Naive B cell (primary cell): ENCODE measurements at regions not wholly inside any gene's neighbourhood (a gene's known extent, or its start where the extent isn't known, plus 50 kb on each side); places are given as distances from the start of the nearest gene placed in this dataset.

ENCODE experiments used
- ATAC-seq, 2 donors: fragments of 150-1000 bp; cut with Tn5 transposase; 2 replicates each; pipeline ENCODE4 v1.10.0; 2021; ENCODE audit warnings: low read depth in 2 of 2, mild to moderate bottlenecking in 2 of 2, moderate library complexity in 2 of 2
- DNase-seq: peaks from one replicate; pipeline ENCODE4 v3.0.0; 2022
- H3K27ac Mint-ChIP-seq, 6 donors: one replicate each; pipeline ENCODE4 v1.8.0; 2020 to 2022; ENCODE audit warnings: mild to moderate bottlenecking in 6 of 6, mixed read lengths in 6 of 6, moderate library complexity in 5 of 6, inconsistent platforms in 2 of 6
- H3K27me3 Mint-ChIP-seq, 3 donors: one replicate each; pipeline ENCODE4 v1.8.0; 2021 to 2022; ENCODE audit warnings: mixed read lengths in 3 of 3, mild to moderate bottlenecking in 1 of 3
- H3K36me3 Mint-ChIP-seq, 2 donors: one replicate each; pipeline ENCODE4 v1.8.0; 2020 to 2022; ENCODE audit warnings: mixed read lengths in 2 of 2, inconsistent platforms in 1 of 2, mild to moderate bottlenecking in 1 of 2
- H3K4me1 Mint-ChIP-seq, 3 donors: one replicate each; pipeline ENCODE4 v1.8.0; 2020 to 2022; ENCODE audit warnings: mixed read lengths in 3 of 3, inconsistent platforms in 1 of 3, mild to moderate bottlenecking in 1 of 3, moderate library complexity in 1 of 3
- H3K4me3 Mint-ChIP-seq, 8 donors: one replicate each; pipeline ENCODE4 v1.8.0; 2020 to 2022; ENCODE audit warnings: mild to moderate bottlenecking in 8 of 8, mixed read lengths in 8 of 8, moderate library complexity in 8 of 8, inconsistent platforms in 2 of 8
- H3K9me3 Mint-ChIP-seq, 7 donors: one replicate each; pipeline ENCODE4 v1.8.0; 2020 to 2022; ENCODE audit warnings: mixed read lengths in 7 of 7, mild to moderate bottlenecking in 5 of 7, inconsistent platforms in 2 of 7, moderate library complexity in 1 of 7

- H3K36me3 Mint-ChIP-seq = no peaks in the 10 kb centered on the region
- peaks cover 9 to 23% (median 22%) of the 10 kb centered on the region in 3 donors for H3K27me3 Mint-ChIP-seq
- H3K9me3 Mint-ChIP-seq = peaks cover 0 to 4% (median 0%) of the 10 kb centered on the region in 7 donors
- DNase-seq (no peak), ATAC-seq (no peak)
- no peak overlapping the region for H3K27ac Mint-ChIP-seq
- H3K4me3 Mint-ChIP-seq = no peak overlapping the region
- H3K4me1 Mint-ChIP-seq = no peaks in the 10 kb centered on the region
These were observed 188.3 kb downstream of the MIB1 start for GRCh38 chr18:21928925-21929324.

- Mint-ChIP-seq H3K27ac (no peak overlapping the region), H3K9me3 (peaks cover 0 to 4% (median 0%) of the 10 kb centered on the region in 7 donors), H3K4me3 (no peak overlapping the region), H3K36me3 (no peaks in the 10 kb centered on the region), H3K4me1 (no peaks in the 10 kb centered on the region), H3K27me3 (peaks cover 9 to 22% (median 21%) of the 10 kb centered on the region in 3 donors)
- DNase-seq (no peak), ATAC-seq (no peak)
These were observed 189.6 kb downstream of the MIB1 start for GRCh38 chr18:21930177-21930576.

- Mint-ChIP-seq H3K36me3 (no peaks in the 10 kb centered on the region), H3K4me1 (no peaks in the 10 kb centered on the region), H3K27me3 (peaks cover 10 to 15% (median 10%) of the 10 kb centered on the region in 3 donors), H3K4me3 (no peak overlapping the region), H3K27ac (no peak overlapping the region), H3K9me3 (peaks cover 0 to 4% (median 0%) of the 10 kb centered on the region in 7 donors)
- ATAC-seq = no peak
- DNase-seq = no peak
These were observed 193.6 kb downstream of the MIB1 start for GRCh38 chr18:21933931-21934765.

- H3K27me3 Mint-ChIP-seq = peaks cover 10% of the 10 kb centered on the region in 3 donors
- no peaks in the 10 kb centered on the region for H3K4me1 Mint-ChIP-seq
- no peak for DNase-seq
- H3K4me3 Mint-ChIP-seq = no peak overlapping the region
- H3K36me3 Mint-ChIP-seq = no peaks in the 10 kb centered on the region
- H3K9me3 Mint-ChIP-seq = peaks cover 0 to 4% (median 0%) of the 10 kb centered on the region in 7 donors
- ATAC-seq = no peak
- no peak overlapping the region for H3K27ac Mint-ChIP-seq
These were observed 194.1 kb downstream of the MIB1 start for GRCh38 chr18:21934766-21935015.

- ATAC-seq (no peak), DNase-seq (no peak)
- H3K27ac Mint-ChIP-seq = no peak overlapping the region
- H3K4me1 Mint-ChIP-seq = no peaks in the 10 kb centered on the region
- H3K9me3 Mint-ChIP-seq = peaks cover 0 to 2% (median 0%) of the 10 kb centered on the region in 7 donors
- H3K4me3 Mint-ChIP-seq = no peak overlapping the region
- peaks cover 4 to 22% (median 10%) of the 10 kb centered on the region in 3 donors for H3K27me3 Mint-ChIP-seq
- no peaks in the 10 kb centered on the region for H3K36me3 Mint-ChIP-seq
These were observed 202.9 kb downstream of the MIB1 start for GRCh38 chr18:21943456-21943855.

- H3K9me3 Mint-ChIP-seq = peaks cover 0 to 6% (median 2%) of the 10 kb centered on the region in 7 donors
- no peaks in the 10 kb centered on the region for H3K36me3 Mint-ChIP-seq
- H3K27ac Mint-ChIP-seq = no peak overlapping the region
- no peak overlapping the region for H3K4me3 Mint-ChIP-seq
- ATAC-seq (no peak), DNase-seq (no peak)
- H3K4me1 Mint-ChIP-seq = no peaks in the 10 kb centered on the region
- H3K27me3 Mint-ChIP-seq = peaks cover 13 to 35% (median 33%) of the 10 kb centered on the region in 3 donors
These were observed 208.9 kb downstream of the MIB1 start for GRCh38 chr18:21949326-21950015.

GRCh38 chr18:21955757-21956652 lies 213.4 kb upstream of the GATA6 start:
- peaks cover 0 to 7% (median 2%) of the 10 kb centered on the region in 7 donors for H3K9me3 Mint-ChIP-seq
- H3K27me3 Mint-ChIP-seq = peaks cover 7 to 12% (median 8%) of the 10 kb centered on the region in 3 donors
- ATAC-seq (peak; percentile 69 to 79), DNase-seq (peak; percentile 50)
- H3K4me1 Mint-ChIP-seq = no peaks in the 10 kb centered on the region
- H3K4me3 Mint-ChIP-seq = no peak overlapping the region
- no peaks in the 10 kb centered on the region for H3K36me3 Mint-ChIP-seq
- H3K27ac Mint-ChIP-seq = no peak overlapping the region

- no peak for ATAC-seq
- peaks cover 10 to 13% (median 10%) of the 10 kb centered on the region in 3 donors for H3K27me3 Mint-ChIP-seq
- H3K4me3 Mint-ChIP-seq = no peak overlapping the region
- H3K4me1 Mint-ChIP-seq = no peaks in the 10 kb centered on the region
- no peaks in the 10 kb centered on the region for H3K36me3 Mint-ChIP-seq
- peaks cover 0 to 5% (median 2%) of the 10 kb centered on the region in 7 donors for H3K9me3 Mint-ChIP-seq
- no peak for DNase-seq
- no peak overlapping the region for H3K27ac Mint-ChIP-seq
These were observed 211.1 kb upstream of the GATA6 start for GRCh38 chr18:21958263-21958662.

- Mint-ChIP-seq H3K36me3 (no peaks in the 10 kb centered on the region), H3K27ac (peak overlapping the region in 1 of 6 donors; percentile 26), H3K4me1 (no peaks in the 10 kb centered on the region), H3K9me3 (peaks cover 0 to 3% (median 2%) of the 10 kb centered on the region in 7 donors), H3K4me3 (no peak overlapping the region), H3K27me3 (peaks cover 8 to 13% (median 10%) of the 10 kb centered on the region in 3 donors)
- DNase-seq (no peak), ATAC-seq (no peak)
These were observed 210.5 kb upstream of the GATA6 start for GRCh38 chr18:21958707-21959450.

- no peaks in the 10 kb centered on the region for H3K4me1 Mint-ChIP-seq
- ATAC-seq = no peak
- DNase-seq = no peak
- H3K4me3 Mint-ChIP-seq = no peak overlapping the region
- no peak overlapping the region for H3K27ac Mint-ChIP-seq
- no peaks in the 10 kb centered on the region for H3K36me3 Mint-ChIP-seq
- peaks cover 6 to 17% (median 10%) of the 10 kb centered on the region in 3 donors for H3K27me3 Mint-ChIP-seq
- peaks cover 0 to 2% (median 0%) of the 10 kb centered on the region in 7 donors for H3K9me3 Mint-ChIP-seq
These were observed 209.2 kb upstream of the GATA6 start for GRCh38 chr18:21960189-21960588.

GRCh38 chr18:21963336-21963735 lies 206.1 kb upstream of the GATA6 start:
- Mint-ChIP-seq H3K27me3 (peaks cover 3 to 12% (median 10%) of the 10 kb centered on the region in 3 donors), H3K36me3 (no peaks in the 10 kb centered on the region), H3K4me3 (no peak overlapping the region), H3K4me1 (no peaks in the 10 kb centered on the region), H3K27ac (no peak overlapping the region), H3K9me3 (no peaks in the 10 kb centered on the region)
- ATAC-seq (no peak), DNase-seq (no peak)

- ATAC-seq (no peak), DNase-seq (no peak)
- peaks cover 0 to 4% (median 0%) of the 10 kb centered on the region in 3 donors for H3K27me3 Mint-ChIP-seq
- H3K27ac Mint-ChIP-seq = no peak overlapping the region
- H3K36me3 Mint-ChIP-seq = no peaks in the 10 kb centered on the region
- no peaks in the 10 kb centered on the region for H3K9me3 Mint-ChIP-seq
- no peaks in the 10 kb centered on the region for H3K4me1 Mint-ChIP-seq
- no peak overlapping the region for H3K4me3 Mint-ChIP-seq
These were observed 201.1 kb upstream of the GATA6 start for GRCh38 chr18:21968338-21968737.

GRCh38 chr18:21972281-21972680 lies 197.1 kb upstream of the GATA6 start:
- no peaks in the 10 kb centered on the region for H3K4me1 Mint-ChIP-seq
- no peak overlapping the region for H3K27ac Mint-ChIP-seq
- no peaks in the 10 kb centered on the region for H3K9me3 Mint-ChIP-seq
- no peak for ATAC-seq
- H3K36me3 Mint-ChIP-seq = no peaks in the 10 kb centered on the region
- H3K27me3 Mint-ChIP-seq = peaks cover 0 to 4% (median 0%) of the 10 kb centered on the region in 3 donors
- H3K4me3 Mint-ChIP-seq = no peak overlapping the region
- no peak for DNase-seq
